Pulmonary artery endothelial cell (primary cell): ENCODE measurements at regions not wholly inside any gene's neighbourhood (a gene's known extent, or its start where the extent isn't known, plus 50 kb on each side); places are given as distances from the start of the nearest gene placed in this dataset.
"Not testable (repeated sequence)": the region's sequence is repeated elsewhere in the genome, so short reads cannot be mapped to it uniquely, and the experiment has no call there.

Experiments used
- DNase-seq: peaks from one replicate; pipeline ENCODE4 v3.0.0-alpha.2; 2011; ENCODE audit warnings: low read depth, low spot score

DNA sequence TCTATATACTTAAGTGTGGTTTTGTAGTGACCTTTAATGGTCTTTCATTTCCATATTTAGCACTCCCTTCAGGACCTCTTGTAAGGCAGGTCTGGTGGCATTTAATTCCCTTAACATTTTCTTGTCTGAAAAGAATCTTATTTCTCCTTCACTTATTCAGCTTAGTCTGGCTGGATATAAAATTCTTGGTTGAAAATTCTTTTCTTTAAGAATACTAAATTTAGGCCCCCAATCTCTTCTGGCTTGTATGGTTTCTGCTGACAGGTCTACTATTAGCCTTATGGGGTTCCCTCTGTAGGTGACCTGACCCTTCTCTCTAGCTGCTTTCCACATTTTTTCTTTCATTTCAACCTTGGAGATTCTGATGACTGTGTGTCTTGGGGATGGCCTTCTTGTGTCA, 236.9 kb downstream of the THBS2 start:
- no peak for DNase-seq

DNA sequence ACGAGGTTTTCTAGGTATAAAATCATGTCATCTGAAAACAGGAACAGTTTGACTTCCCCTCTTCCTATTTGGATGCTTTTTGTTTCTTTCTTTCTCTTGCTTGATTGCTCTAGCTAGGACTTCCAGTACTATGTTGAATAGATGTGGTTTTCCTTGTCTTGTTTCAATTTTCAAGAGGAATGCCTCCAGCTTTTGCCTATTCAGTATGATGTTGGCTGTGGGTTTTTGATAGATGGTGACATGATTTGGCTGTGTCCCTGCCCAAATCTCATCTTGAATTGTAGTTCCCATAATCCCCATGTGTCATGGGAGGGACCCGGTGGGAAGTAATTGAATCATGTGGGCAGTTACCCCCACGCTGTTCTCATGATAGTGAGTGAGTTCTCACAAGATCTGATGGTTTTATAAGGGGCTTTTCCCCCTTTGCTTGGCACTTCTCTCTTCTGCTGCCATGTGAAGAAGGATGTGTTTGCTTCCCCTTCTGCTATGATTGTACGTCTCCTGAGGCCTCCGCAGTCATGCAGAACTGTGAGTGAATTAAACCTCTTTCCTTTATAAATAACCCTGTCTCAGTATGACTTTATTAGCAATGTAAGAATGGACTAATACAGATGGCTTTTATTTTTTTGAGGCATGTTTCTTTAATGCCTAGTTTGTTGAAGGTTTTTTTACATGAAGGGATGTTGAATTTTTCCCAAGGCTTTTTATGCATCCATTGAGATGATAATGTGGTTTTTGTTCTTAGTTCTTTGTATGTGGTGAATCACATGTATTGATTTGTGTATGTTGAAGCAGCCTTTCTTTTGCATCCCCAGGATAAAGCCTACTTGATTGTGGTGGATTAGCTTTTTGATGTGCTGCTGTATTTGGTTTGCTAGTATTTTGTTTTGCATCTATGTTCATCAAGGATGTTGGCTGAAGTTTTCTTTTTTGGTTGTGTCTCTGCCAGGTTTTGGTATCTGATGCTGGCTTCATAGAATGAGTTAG, 239.1 kb downstream of the THBS2 start:
- DNase-seq = no peak

DNA sequence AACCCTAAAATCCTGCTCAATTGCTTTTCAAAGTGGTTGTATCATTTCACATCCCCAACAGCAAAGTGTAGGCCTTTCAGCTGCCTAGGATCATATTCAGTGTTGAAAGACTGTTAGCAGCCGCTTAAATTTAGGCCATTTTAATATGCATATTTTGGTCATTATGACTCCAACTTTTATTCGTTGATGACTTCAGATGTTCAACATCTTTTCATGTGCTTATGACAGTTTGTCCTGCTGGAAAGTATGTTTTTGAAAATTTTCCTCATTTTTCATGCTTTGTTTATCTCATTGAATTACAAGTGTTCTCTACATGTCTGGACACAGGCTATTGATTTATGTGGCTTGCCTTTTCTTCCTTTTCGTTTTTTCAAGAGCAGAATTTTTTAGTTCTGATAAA, 244.0 kb downstream of the THBS2 start:
- no peak for DNase-seq

DNA sequence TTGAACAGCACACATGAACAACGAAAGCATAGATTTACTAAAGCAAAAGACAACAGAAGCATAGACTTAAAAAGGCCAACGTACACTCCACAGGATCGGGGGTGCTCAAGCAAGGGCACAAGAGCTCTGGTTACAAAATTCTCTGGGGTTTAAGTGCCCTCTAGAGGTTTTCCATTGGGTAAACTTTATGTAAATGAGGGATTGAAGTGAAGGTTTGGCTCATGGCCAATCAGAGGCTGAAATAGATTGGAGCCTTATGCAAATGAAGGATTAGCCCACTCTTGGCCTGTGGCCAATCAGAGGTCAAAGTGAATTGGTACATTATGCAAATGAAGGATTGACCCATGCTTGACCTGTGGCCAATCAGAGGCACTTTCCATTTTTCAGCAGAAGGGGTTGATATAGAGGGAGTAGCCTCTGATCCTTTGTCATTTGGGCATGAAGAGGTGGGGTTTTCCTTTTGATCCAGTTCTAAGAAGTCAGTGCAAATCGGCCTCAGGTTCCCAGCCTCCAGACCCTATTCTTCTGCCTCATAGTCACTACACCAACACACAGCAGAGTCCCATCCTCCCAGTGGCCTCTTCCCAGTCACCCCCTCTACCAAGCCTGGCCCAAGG, 244.9 kb downstream of the THBS2 start:
- no peak for DNase-seq

DNA sequence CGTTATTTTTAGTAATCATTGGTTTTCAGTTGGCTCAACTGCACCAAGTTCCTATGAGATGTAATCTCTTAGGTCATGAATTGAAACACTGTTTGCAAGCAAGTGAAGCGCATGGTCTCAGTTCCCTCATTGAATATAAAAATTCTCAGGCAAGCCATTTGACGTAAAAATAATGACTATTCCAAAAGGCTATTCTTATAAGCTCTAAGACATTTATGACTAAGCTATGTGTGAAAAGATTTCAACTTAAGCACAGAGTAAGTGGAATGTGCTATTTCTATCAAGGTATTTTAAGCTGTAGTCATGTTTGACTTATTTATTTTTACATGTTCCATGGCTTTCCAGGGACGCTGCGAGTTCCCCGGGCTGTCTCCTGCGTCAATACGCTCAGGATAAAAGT, 248.5 kb downstream of the THBS2 start:
- DNase-seq = no peak

DNA sequence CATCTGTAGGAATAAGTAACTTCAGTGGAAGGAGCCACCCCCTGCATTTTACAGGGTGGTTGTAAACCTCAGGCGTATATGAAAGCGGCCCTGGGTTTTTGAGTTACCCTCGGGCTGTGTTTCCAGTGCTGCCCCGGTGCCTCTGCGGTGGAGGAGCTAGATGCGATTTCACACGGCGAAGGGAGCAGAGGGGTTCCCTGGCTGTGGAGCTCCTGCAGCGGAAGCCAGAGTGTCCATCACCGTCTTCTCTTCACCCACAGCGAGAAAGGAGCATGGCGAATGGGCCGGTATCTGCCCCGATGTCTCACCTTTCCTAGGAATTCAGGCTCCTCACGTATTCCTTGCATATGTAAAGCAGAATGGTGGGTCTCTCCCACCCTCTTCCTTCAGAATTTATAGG, 253.6 kb downstream of the THBS2 start:
- DNase-seq = no peak

DNA sequence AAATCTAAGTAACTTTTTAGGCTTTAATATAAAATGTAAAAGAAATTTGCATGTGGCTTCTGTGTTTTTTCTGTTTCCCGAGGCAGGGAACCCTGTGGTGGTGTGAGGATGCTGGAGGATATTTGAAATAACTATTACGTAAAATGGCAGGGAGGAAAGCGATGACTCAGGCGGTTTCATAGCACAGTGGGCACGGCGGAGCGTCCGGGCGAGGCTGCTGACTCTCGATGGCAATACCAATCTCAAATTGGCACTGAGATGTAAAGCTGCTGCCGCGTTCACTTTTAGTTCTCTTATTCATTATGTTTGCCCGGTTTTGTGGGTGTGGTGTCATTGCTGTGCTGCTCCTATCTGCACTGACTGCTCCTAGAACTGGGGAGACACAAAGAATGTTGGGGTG, 254.3 kb downstream of the THBS2 start:
- no peak for DNase-seq

DNA sequence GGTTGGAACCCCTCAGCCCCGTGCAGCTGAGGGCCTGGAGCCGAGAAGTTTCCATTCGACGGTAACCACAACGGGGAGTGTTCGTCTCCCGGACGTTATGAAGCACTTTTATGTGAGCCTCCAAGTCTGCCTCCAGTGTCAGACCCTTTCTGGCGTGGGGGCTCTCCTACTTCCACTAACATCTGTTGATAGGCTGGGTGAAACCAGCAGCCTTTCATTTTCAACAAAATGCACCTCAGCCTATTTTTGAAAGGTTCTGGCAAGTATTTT, 257.4 kb downstream of the THBS2 start:
- no peak for DNase-seq

DNA sequence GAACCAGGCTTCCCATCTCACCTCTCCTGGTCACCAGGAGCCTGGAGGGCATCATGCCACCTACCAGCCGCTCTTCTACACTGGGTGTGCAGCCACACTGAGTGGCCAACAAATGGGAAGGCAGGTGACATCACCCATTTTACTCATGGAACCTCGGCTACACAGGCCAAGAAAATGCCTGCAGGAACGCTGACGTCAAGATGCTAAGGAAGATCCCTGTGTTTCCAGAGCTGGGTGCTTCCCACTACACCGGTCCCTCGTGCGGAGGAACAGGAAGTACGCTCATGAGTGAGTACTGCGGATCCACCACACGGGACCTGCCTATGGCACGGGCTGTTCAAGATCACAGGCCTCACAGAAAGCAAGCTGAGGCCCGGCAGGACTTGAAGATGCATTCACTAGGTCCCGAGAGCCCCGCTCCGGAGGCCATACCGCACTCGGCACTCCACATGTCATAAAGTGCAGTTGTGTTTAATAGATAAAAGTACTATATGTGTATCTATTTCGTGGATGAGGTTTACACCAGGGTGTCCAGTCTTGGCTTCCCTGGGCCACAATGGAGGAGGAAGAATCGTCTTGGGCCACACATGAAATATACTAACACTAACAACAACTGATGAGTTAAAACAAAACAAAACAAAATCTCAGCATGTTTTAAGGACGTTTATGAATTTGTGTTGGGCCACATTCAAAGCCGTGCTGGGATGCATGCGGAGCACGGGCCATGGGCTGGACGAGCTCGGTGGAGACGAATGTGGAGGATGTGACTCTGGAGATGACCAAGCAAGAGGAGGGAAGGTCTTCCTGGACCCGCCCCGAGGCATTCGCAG, 257.9 kb downstream of the THBS2 start:
- DNase-seq = no peak

DNA sequence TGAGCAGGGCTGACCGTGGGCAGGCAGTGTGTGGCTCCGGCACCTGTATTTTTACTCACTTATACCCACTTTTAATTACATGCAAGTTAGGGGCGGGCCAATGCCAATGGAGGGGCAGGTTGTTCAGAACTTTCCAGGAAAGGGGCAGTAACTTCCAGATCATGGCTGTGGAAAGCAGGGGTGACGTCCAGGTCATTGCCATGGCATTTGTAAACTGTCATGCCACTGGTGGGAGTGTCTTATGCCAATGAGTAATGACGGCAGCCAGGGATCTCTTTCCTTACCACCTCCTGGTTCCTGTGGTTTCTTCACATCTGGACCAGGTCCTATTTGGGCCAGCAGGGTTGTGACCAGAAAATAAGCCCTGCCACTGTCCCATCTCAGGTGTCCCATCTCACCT, 258.7 kb downstream of the THBS2 start:
- DNase-seq = no peak

DNA sequence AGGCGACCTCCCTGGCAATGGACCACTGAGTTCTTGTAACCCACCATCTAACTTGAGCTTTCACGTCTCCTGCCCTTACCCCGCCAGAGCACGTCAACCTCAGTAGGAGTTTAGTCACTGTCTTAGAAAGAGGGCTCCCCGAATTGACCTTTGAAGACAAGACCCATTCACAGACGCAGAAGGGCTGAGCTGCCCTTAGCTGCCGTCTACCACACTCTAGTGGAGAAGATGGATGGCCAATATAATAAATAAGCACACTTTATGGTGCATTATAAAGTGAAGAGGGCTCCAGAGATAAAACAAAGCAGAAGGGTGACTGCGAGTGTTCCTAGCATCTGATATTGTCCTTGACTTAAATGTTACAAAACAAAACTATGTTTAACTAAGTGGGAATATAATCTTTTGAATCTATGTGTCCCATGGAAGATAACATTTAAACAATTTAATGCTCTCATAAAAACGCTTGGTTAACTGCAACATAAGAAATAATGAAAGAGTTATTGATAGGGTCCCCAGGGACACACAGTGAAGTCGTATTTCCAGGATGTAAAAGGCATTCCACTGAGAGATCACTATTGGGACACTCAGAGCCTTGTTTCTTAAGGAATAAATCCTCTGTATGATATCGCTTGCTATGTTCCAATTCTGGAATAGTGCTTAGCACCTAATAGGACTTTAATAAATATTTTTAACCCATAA, 261.1 kb downstream of the THBS2 start:
- no peak for DNase-seq

DNA sequence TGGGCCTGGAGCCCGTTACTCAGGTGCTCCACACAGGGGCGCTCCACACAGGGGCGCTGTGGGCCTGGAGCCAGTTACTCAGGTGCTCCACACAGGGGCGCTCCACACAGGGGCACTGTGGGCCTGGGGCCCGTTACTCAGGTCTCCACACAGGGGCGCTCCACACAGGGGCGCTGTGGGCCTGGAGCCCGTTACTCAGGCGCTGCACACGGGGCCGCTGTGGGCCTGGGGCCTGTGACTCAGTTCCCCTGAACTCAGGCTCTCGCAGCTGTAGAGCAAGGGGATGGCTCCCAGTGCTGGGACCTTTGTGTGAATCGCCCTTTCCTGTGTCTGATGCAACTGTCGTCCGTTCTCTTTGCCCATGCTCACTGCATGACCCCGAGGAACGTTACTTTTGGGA, 262.0 kb downstream of the THBS2 start:
- not testable (repeated sequence) for DNase-seq

DNA sequence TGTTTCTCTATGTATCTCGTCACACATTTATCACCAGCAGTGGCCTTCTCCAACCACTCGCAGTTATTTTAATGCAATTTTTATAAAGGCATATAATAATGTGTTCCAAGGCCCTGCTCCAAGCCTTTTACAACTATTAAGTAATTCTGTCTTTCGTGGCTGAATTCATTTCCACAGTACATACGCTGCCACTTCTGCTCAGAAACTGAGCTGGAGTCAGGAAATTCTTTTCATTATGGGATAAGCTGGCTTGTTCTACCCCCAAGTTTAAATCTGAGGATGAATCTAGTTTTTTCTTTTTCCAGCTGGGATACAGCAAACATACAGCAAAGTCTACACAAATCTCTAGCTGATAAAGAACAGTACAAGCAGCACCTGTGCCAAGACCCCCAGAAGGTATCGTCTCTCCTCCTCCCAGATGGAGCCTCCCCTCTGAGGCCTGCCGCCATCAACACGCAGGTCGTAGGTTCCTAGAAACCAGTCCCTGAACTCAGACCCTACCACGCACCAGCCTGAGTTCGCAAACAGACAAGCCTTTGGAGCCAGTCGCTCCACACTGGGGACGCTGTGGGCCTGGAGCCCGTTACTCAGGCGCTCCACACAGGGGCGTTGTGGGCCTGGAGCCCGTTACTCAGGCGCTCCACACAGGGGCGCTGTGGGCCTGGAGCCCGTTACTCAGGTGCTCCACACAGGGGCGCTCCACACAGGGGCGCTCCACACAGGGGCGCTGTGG, 263.5 kb downstream of the THBS2 start:
- no peak for DNase-seq

DNA sequence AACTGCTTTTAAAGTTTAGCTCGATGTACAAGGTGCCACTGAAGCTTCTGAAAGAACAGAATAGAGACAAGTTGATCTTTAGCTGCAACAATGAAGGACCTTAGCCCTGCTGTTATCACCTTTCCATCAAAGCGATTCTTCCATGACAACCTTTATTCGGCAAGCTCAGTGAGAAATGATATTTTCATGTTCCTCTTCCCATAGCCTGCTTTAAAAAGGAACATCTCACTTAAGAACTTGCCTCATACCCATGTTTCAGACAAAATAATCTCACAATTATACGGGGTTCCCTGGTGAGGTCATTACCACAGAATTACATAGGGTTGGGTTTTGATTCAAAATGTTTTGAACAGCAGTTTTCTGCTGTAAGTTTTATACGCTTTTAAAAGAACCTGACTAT, 264.2 kb downstream of the THBS2 start:
- no peak for DNase-seq

DNA sequence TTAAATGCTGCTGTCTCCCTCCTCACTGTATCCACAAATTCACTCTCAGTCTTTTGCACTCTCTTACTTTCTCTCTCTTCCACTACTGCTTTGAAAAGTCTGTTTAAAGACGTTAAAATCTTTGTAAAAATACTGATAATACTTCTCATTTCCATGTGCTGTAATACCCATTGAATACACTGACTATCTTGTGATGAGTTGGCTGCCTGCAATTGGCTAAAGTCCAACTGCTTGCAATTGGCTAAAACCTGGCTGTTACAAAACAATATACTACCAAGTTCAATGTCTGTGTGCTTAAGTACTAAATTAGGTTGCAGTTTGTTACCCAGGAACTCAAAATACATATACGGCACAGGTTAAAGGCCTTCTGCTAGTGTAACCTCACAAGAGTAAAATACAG, 264.8 kb downstream of the THBS2 start:
- DNase-seq = no peak

DNA sequence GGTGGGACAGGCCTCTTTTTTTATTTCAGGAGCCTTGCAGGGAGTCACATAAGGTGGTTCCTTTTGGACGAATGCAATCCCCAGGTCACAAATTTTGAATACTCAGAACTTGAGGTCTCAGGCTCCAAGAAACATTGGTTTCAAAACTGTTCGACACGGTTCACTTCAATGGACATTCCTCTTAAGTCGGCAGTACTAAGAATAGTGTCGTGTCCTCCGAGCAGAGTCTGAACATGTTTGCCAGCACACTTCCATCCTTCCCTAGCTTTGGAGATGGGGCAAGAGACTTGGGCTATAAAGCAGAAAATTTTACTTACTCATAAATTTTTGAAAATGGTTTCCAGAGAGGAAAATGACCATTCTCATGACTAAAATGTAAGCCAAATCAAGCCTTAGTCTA, 265.4 kb downstream of the THBS2 start:
- no peak for DNase-seq

DNA sequence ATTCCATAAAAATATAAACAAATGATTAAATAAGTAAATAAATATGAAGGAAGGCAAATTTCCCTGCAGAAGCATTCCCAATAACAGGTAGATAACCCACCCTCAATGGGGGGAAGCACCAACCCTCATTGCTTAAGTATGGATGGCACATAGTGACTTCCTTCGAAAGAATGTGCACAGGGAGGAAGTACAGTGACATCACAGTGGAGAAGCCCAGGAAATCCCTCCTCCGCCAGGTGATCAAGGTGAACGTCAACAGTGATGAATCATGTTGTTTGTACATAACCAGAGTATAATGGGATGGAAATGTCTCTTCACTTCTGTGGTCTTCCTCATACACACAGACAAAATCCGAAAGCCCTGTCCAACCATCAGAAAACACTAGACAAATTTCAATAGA, 267.9 kb downstream of the THBS2 start:
- DNase-seq = no peak

DNA sequence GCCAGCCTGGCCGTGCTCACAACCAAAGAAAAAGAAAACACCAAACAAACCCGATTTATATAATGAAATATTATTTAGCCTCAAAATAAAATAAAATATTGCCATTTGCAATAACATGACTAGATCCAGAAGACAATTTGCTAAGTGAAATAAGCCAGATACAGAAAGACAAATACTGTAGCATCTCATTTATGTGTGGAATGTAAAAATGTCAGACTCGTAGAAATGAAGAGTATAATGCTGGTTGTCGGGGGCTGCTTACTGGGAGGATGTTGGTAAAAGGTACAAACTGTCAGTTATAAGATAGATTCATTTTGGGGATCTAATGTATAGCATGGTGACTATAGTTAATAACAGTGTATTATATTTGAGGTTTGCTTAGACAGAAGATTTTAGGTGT, 269.7 kb downstream of the THBS2 start:
- no peak for DNase-seq

DNA sequence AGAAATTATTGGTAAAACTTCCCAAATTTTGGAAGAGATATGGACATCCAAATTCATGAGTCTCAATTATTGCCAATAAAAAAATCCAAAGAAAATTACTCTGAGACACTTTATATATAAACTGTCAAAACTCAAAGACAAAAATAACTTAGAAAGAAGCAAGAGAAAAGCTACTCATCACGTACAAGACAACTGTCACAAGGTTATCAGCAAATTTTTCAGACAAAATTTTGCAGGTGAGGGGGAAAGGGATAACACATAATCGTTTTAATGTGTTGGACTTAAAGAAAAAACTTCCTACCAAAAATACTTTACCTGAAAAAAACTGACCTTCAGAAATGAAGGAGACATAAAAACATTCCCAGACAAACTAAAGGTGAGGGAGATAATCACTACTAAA, 272.5 kb downstream of the THBS2 start:
- DNase-seq = no peak

DNA sequence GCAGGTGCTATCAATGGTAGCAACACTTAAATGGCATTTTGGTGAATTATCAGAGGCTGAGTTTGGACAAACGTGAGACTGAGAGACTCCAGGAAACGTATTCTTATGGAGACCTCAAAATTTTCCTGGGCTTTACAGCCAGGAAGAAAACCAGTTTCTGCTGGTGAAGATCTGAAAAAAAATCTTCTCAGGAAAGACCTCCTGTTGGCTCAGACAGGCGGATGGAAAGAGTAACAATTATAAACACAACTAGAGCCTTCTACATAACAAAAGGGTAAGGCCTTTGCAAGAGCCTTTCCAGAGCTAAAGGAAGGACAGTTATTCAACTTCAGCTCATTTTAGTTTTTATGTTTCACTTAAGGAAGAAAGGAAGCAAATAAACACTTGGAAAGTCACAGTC, 274.4 kb downstream of the THBS2 start:
- DNase-seq = no peak

DNA sequence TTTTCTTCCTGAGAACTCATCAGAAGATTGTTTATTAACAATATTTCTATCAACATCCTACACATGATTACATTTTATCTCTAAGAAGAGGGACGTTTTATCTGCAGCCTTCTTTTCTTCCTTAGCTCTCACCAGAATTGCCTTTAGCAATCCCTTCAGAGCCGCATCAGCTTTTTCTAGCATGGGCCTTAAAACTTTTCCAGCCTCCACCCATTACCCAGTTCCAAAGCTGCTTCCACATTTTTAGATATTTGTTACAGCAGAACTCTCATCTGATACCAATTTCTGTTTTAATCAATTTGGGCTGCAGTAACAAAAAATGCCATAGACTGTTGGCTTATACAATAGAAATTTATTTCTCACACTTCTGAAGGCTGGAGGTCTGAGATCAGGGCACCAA, 281.5 kb downstream of the THBS2 start:
- no peak for DNase-seq
